H1 (cell line): ENCODE measurements at regions not wholly inside any gene's neighbourhood (a gene's known extent, or its start where the extent isn't known, plus 50 kb on each side); places are given as distances from the start of the nearest gene placed in this dataset.
A peak's percentile ranks its signal among the peaks of the same experiment; 100 is the strongest.

Experiments used
- CTCF ChIA-PET: fragments of 300-600 bp; sonication (Branson Sonifier 250); formaldehyde crosslinking; loops from one replicate; lab custom pipeline; 2021; ENCODE audit not compliant: partially characterized antibody; lab: Charles Lee
- POLR2A ChIA-PET: fragments of 300-600 bp; sonication (Branson Sonifier 250); formaldehyde crosslinking; loops from one replicate; lab custom pipeline; 2021; ENCODE audit warnings: inconsistent platforms; ENCODE audit not compliant: partially characterized antibody; lab: Charles Lee
- DNase-seq, 2 experiments: peaks; one replicate each; pipeline versions ENCODE4 v3.0.0 to v3.0.0-alpha.2; 2010 to 2022; ENCODE audit warnings: low spot score in 2 of 2, low read depth in 1 of 2, mixed read lengths in 1 of 2
- FAIRE-seq: peaks from 2 replicates; lab custom pipeline; 2011; peaks lifted over from hg19 to GRCh38; lab: Jason Lieb, UNC
- H2AFZ ChIP-seq: 2 replicates; pipeline ENCODE4 v1.8.1; 2012; ENCODE audit warnings: low read length, inconsistent platforms
- H2AK5ac ChIP-seq: 2 replicates; pipeline ENCODE4 v1.6.1; 2013; ENCODE audit warnings: low read depth, low read length
- H2BK120ac ChIP-seq: replicated peaks from 2 replicates; pipeline ENCODE3; 2013; ENCODE audit warnings: low read depth, low read length, inconsistent platforms
- H2BK12ac ChIP-seq: 2 replicates; pipeline ENCODE4 v1.6.1; 2013; ENCODE audit warnings: low read depth, low read length
- H2BK15ac ChIP-seq: 2 replicates; pipeline ENCODE4 v1.6.1; 2013; ENCODE audit warnings: low read length
- H2BK20ac ChIP-seq: 2 replicates; pipeline ENCODE4 v1.6.1; 2013; ENCODE audit warnings: low read length
- H2BK5ac ChIP-seq: 2 replicates; pipeline ENCODE4 v1.6.1; 2013; ENCODE audit warnings: low read depth, low read length
- H3K14ac ChIP-seq: 2 replicates; pipeline ENCODE4 v1.6.1; 2013; ENCODE audit warnings: inconsistent platforms; ENCODE audit not compliant: insufficient read length
- H3K18ac ChIP-seq: 2 replicates; pipeline ENCODE4 v1.6.1; 2013; ENCODE audit warnings: low read length; ENCODE audit errors: extremely low read depth
- H3K23ac ChIP-seq: 2 replicates; pipeline ENCODE4 v1.6.1; 2013; ENCODE audit warnings: inconsistent platforms; ENCODE audit not compliant: insufficient read length
- H3K23me2 ChIP-seq: 2 replicates; pipeline ENCODE4 v1.6.1; 2013; ENCODE audit warnings: low read depth, low read length
- H3K27ac ChIP-seq: 2 replicates; pipeline ENCODE4 v1.6.1; 2011; ENCODE audit warnings: low read depth, low read length, inconsistent platforms
- H3K27me3 ChIP-seq, 4 experiments: replicated peaks in 1 of 4; 1 replicate in 1 of 4; 2 replicates in 3 of 4; pipeline versions ENCODE4 v1.6.1 to v1.8.1; 2011 to 2013; ENCODE audit warnings: low read length in 3 of 4, mild to moderate bottlenecking in 3 of 4, inconsistent platforms in 2 of 4, mixed read lengths in 2 of 4, moderate library complexity in 1 of 4; ENCODE audit not compliant: control insufficient read depth in 3 of 4, insufficient read depth in 3 of 4; ENCODE audit errors: extremely low read depth in 1 of 4
- H3K36me3 ChIP-seq, 4 experiments: 2 replicates each; pipeline versions ENCODE4 v1.6.1 to v1.8.1; 2011 to 2013; ENCODE audit warnings: mild to moderate bottlenecking in 4 of 4, low read length in 3 of 4, moderate library complexity in 2 of 4, control low read depth in 1 of 4, inconsistent platforms in 1 of 4; ENCODE audit not compliant: insufficient read depth in 4 of 4, control insufficient read depth in 2 of 4
- H3K4ac ChIP-seq: replicated peaks from 2 replicates; pipeline ENCODE3; 2013; ENCODE audit warnings: low read length, low read depth, mixed read lengths, inconsistent platforms; ENCODE audit not compliant: insufficient read length
- H3K4me1 ChIP-seq, 4 experiments: replicated peaks in 1 of 4; 1 replicate in 1 of 4; 2 replicates in 3 of 4; pipeline versions ENCODE4 v1.6.1 to v1.8.1; 2011 to 2013; ENCODE audit warnings: low read length in 3 of 4, inconsistent platforms in 2 of 4, mixed read lengths in 1 of 4; ENCODE audit not compliant: insufficient read depth in 4 of 4, control insufficient read depth in 3 of 4
- H3K4me2 ChIP-seq, 2 experiments: 2 replicates each; pipeline versions ENCODE4 v1.6.1 to v1.8.1; 2011 to 2013; ENCODE audit warnings: low read depth in 2 of 2, low read length in 2 of 2, control low read depth in 1 of 2, inconsistent platforms in 1 of 2, mild to moderate bottlenecking in 1 of 2; ENCODE audit not compliant: insufficient read depth in 1 of 2
- H3K4me3 ChIP-seq, 4 experiments: fragments of 200-600, 300-600 bp in 1 of 4; sonication (generic), shearing (Covaris generic), sonication (Bioruptor Twin) in 1 of 4; 2 replicates each; pipeline versions ENCODE4 v1.5.1 to v1.8.1; 2011 to 2016; ENCODE audit warnings: low read length in 4 of 4, low read depth in 3 of 4, control low read depth in 2 of 4, inconsistent platforms in 2 of 4, mild to moderate bottlenecking in 2 of 4, mixed read lengths in 1 of 4, moderate library complexity in 1 of 4; ENCODE audit not compliant: insufficient read depth in 2 of 4; ENCODE audit errors: extremely low read depth in 1 of 4
- H3K56ac ChIP-seq: replicated peaks from 2 replicates; pipeline ENCODE3; 2013; ENCODE audit warnings: low read depth, mild to moderate bottlenecking, mixed read lengths, low read length, inconsistent platforms; ENCODE audit not compliant: insufficient read length
- H3K79me1 ChIP-seq: 2 replicates; pipeline ENCODE4 v1.6.1; 2013; ENCODE audit warnings: low read depth, low read length, control low read depth
- H3K79me2 ChIP-seq, 2 experiments: 2 replicates each; pipeline versions ENCODE4 v1.6.1 to v1.8.1; 2012 to 2013; ENCODE audit warnings: low read length in 2 of 2, mild to moderate bottlenecking in 2 of 2, inconsistent platforms in 1 of 2; ENCODE audit not compliant: insufficient read depth in 2 of 2, control insufficient read depth in 1 of 2
- H3K9ac ChIP-seq, 4 experiments: replicated peaks in 1 of 4; 1 replicate in 1 of 4; 2 replicates in 3 of 4; pipeline versions ENCODE4 v1.6.1 to v1.8.1; 2011 to 2013; ENCODE audit warnings: low read depth in 3 of 4, low read length in 3 of 4, control low read depth in 2 of 4, mild to moderate bottlenecking in 2 of 4, moderate library complexity in 2 of 4, inconsistent platforms in 1 of 4; ENCODE audit errors: extremely low read depth in 1 of 4
- H3K9me3 ChIP-seq, 2 experiments: 2 replicates each; pipeline versions ENCODE4 v1.6.1 to v1.8.1; 2012 to 2013; ENCODE audit warnings: mild to moderate bottlenecking in 2 of 2, moderate library complexity in 2 of 2, control low read depth in 1 of 2, inconsistent platforms in 1 of 2, low read depth in 1 of 2, low read length in 1 of 2, mixed read lengths in 1 of 2; ENCODE audit not compliant: insufficient read depth in 2 of 2
- H4K20me1 ChIP-seq, 2 experiments: replicated peaks in 1 of 2; 2 replicates each; pipeline versions ENCODE3 to v1.8.1; 2011 to 2013; ENCODE audit warnings: inconsistent platforms in 2 of 2, low read length in 2 of 2, mild to moderate bottlenecking in 1 of 2; ENCODE audit not compliant: insufficient read depth in 2 of 2, control insufficient read depth in 1 of 2
- H4K5ac ChIP-seq: 2 replicates; pipeline ENCODE4 v1.6.1; 2013; ENCODE audit warnings: low read length, low read depth, mixed read lengths, inconsistent platforms; ENCODE audit not compliant: insufficient read length
- H4K8ac ChIP-seq: 2 replicates; pipeline ENCODE4 v1.8.0; 2013; ENCODE audit warnings: mild to moderate bottlenecking, moderate library complexity, low read length, inconsistent platforms; ENCODE audit not compliant: insufficient read depth; ENCODE audit errors: extremely low read depth
- H4K91ac ChIP-seq: replicated peaks from 2 replicates; pipeline ENCODE3; 2013; ENCODE audit warnings: low read length, mixed read lengths, inconsistent platforms; ENCODE audit not compliant: insufficient read length
- CHD2 ChIP-seq: IDR thresholded peaks from 2 replicates; pipeline ENCODE4 v1.6.1; 2012; ENCODE audit warnings: low read length, improper control_type of control experiment
- HDAC6 ChIP-seq: IDR thresholded peaks from one replicate; pipeline ENCODE4 v1.7.1; 2012; ENCODE audit warnings: low read depth, mild to moderate bottlenecking, inconsistent platforms, low read length, moderate library complexity
- NANOG ChIP-seq: IDR thresholded peaks from 2 replicates; pipeline ENCODE4 v1.6.1; 2011; ENCODE audit warnings: low read length, low read depth, mild to moderate bottlenecking, inconsistent platforms; ENCODE audit not compliant: insufficient read depth, poor library complexity, severe bottlenecking
- TCF12 ChIP-seq: IDR thresholded peaks from 2 replicates; pipeline ENCODE4 v1.6.1; 2011; ENCODE audit warnings: low read depth, mild to moderate bottlenecking, low read length
- WGBS, 2 experiments: shearing (Covaris generic) in 1 of 2; methylation state at CpG; one replicate each; pipeline versions ENCODE4 v1.1.6 to v1.1.7; 2013 to 2015; ENCODE audit warnings: low lambda C conversion rate in 2 of 2, mixed read lengths in 2 of 2, inconsistent platforms in 1 of 2, low coverage in 1 of 2, missing lambda C conversion rate in 1 of 2; ENCODE audit not compliant: insufficient replicate concordance in 2 of 2, insufficient coverage in 1 of 2, insufficient read length in 1 of 2; ENCODE audit errors: extremely low coverage in 1 of 2, missing lambda C conversion rate in 1 of 2; 5-methylcytosine and 5-hydroxymethylcytosine counted together

- H4K5ac ChIP-seq = no peak overlapping the region
- no peak for DNase-seq
- H3K4me1 ChIP-seq = no peaks in the 10 kb centered on the region
- H2AFZ ChIP-seq = no peak overlapping the region
- no peak overlapping the region for H4K91ac ChIP-seq
- CTCF ChIA-PET = interaction anchor here (0.6 kb wide), 1 partner anchor 530 kb away, joined by 3 read pairs; no protein-coding TSS in a partner anchor
- H3K79me2 ChIP-seq = no peaks in the 10 kb centered on the region
- no peak overlapping the region for H2AK5ac ChIP-seq
- H3K4me3 ChIP-seq = no peak overlapping the region
- FAIRE-seq = no peak
- H3K36me3 ChIP-seq = no peaks in the 10 kb centered on the region
- H2BK5ac ChIP-seq = no peak overlapping the region
- H3K23me2 ChIP-seq = no peaks in the 10 kb centered on the region; the same call in 1 of the 2 replicates
- no peak overlapping the region for H2BK15ac ChIP-seq
- no peak overlapping the region for H3K27ac ChIP-seq
- H3K18ac ChIP-seq = no peak overlapping the region
- H3K4me2 ChIP-seq = no peak overlapping the region
- POLR2A ChIA-PET = no interaction called here
- no peak overlapping the region for H3K23ac ChIP-seq
- no peak overlapping the region for H2BK20ac ChIP-seq
- no peak overlapping the region for H2BK120ac ChIP-seq
- TF ChIP-seq HDAC6 (no peak), TCF12 (no peak), CHD2 (no peak), NANOG (no peak)
- H4K8ac ChIP-seq = no peak overlapping the region
- no peak overlapping the region for H3K4ac ChIP-seq
- H3K56ac ChIP-seq = no peak overlapping the region
- peak overlapping the region in 1 of 4 experiments; percentile 8; a peak in 1 of 7 replicates for H3K9ac ChIP-seq
- H4K20me1 ChIP-seq = no peaks in the 10 kb centered on the region
- no peaks in the 10 kb centered on the region for H3K9me3 ChIP-seq
- H3K79me1 ChIP-seq = no peaks in the 10 kb centered on the region
- 96% methylated on average over 5 of the region's 5 CpGs; no CpG with 5 or more reads in 1 of the 2 experiments for WGBS, 2 experiments
- no peaks in the 10 kb centered on the region for H3K27me3 ChIP-seq
- H3K14ac ChIP-seq = no peak overlapping the region
- H2BK12ac ChIP-seq = no peak overlapping the region
Measured at GRCh38 chr10:10919976-10920375, 97.7 kb upstream of the CELF2 start.
